GM12874 (cell line): ENCODE measurements at regions not wholly inside any gene's neighbourhood (a gene's known extent, or its start where the extent isn't known, plus 50 kb on each side); places are given as distances from the start of the nearest gene placed in this dataset.

Source experiments
- CTCF ChIP-seq: IDR thresholded peaks from 2 replicates; pipeline ENCODE4 v1.5.1; 2011; ENCODE audit warnings: low read depth, mild to moderate bottlenecking, control low read depth, low read length, moderate library complexity; ENCODE audit not compliant: insufficient read depth

- no peak for TF ChIP-seq CTCF
These were observed 572.2 kb upstream of the LMCD1 start for GRCh38 chr3:7929319-7929889.

DNA sequence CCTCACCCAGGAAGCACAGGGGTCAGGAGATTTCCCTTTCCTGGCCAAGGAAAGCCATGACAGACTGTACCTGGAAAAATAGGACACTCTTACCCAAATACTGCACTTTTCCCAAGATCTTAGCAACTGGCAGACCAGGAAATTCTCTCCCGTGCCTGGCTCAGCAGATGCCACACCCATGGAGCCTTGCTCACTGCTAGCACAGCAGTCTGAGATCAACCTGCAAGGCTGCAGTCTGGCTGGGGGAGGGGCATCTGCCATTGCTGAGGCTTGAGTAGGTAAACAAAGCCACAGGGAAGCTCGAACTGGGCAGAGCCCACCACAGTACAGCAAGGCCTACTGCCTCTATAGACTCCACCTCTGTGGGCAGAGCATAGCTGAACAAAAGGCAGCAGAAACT, 567.3 kb upstream of the LMCD1 start:
- no peak for TF ChIP-seq CTCF

DNA sequence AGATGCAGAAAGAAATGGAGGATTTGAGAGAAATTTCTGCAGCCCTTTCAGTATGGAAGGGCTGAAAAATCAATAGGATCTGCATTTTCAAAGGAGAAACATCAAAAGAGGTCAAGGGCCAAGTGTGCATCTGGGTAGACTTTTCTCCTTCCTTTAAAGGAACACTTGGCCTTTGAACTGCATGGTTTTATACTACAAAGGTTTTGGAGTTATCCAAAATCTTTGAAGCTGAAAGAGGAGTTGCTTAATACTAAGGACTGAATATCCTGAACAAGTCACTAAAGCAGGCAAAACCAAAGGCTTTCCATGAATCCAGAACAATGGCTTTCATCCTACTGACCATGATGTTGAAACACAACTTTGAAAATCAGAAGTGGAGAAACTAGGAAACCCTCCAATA, 553.7 kb upstream of the LMCD1 start:
- no peak for TF ChIP-seq CTCF

DNA sequence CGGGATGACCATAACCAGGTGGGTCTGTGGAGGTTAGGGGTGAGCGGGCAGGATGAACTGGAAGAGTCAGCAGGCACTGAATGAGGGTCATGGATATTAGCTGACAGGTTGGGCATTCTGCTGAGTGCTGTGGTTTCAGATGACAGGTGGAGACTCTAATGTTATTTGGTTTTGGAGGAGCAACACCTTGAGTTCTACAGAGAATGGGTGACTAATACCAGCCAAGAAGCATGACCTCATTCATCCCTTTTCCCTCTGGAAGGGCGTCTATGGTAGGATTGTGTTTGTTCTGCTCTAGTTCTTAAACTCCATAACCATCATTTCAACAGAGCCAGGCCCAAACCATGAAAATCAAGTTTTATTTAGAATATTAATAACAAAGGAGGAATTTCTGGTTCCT, 550.7 kb upstream of the LMCD1 start:
- no peak for TF ChIP-seq CTCF

- no peak for TF ChIP-seq CTCF
These were observed 548.1 kb upstream of the LMCD1 start for GRCh38 chr3:7953449-7954014.

- no peak for TF ChIP-seq CTCF
These were observed 544.6 kb upstream of the LMCD1 start for GRCh38 chr3:7957024-7957423.

DNA sequence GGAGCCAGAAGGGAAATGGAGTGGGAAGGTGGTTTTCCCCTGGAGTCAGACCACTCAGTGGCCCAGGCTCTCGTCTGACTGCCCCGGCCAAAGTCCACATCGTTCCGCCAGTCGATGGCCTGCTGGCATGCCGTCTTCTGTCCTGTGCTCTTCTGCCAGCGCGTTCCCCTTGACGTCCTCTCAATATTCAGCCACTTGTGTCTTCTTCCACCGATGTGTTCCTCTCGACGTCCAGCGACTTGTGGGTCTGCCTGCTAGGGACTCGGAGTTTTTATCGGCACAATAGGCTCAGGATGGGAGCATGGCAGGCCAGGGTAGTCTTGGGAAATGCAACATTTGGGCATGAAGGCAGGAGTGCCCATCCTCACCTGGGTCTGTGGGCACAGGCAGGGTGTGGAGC, 542.5 kb upstream of the LMCD1 start:
- TF ChIP-seq CTCF: no peak
